Type B pancreatic cell (in vitro differentiated cells): ENCODE measurements at regions not wholly inside any gene's neighbourhood (a gene's known extent, or its start where the extent isn't known, plus 50 kb on each side); places are given as distances from the start of the nearest gene placed in this dataset.

Experiments
- DNase-seq: peaks from one replicate; pipeline ENCODE4 v3.0.0; 2021; ENCODE audit warnings: mixed read lengths; ENCODE audit not compliant: unreplicated experiment; ENCODE audit errors: extremely low spot score
- H3K27ac Mint-ChIP-seq: 2 replicates; pipeline ENCODE4 v1.8.0; 2021; ENCODE audit warnings: mild to moderate bottlenecking, mixed read lengths
- H3K27me3 Mint-ChIP-seq: 2 replicates; pipeline ENCODE4 v1.8.0; 2021; ENCODE audit warnings: mixed read lengths
- H3K36me3 Mint-ChIP-seq: 2 replicates; pipeline ENCODE4 v1.8.0; 2021; ENCODE audit warnings: mixed read lengths
- H3K4me1 Mint-ChIP-seq: one replicate; pipeline ENCODE4 v1.8.0; 2021; ENCODE audit warnings: mixed read lengths; ENCODE audit not compliant: unreplicated experiment
- H3K4me3 Mint-ChIP-seq: 2 replicates; pipeline ENCODE4 v1.8.0; 2021; ENCODE audit warnings: mild to moderate bottlenecking, mixed read lengths
- H3K9me3 Mint-ChIP-seq: 2 replicates; pipeline ENCODE4 v1.8.0; 2021; ENCODE audit warnings: mixed read lengths
- CTCF ChIP-seq: fragments of 200-600 bp; sonication (generic); conservative IDR thresholded peaks from 2 replicates; pipeline ENCODE4 v1.5.0; 2021; ENCODE audit warnings: antibody characterized with exemption, mild to moderate bottlenecking

GRCh38 chr7:47636081-47636432 lies 54.1 kb upstream of the TNS3 start:
- no peak for TF ChIP-seq CTCF
- no peak overlapping the region for H3K4me3 Mint-ChIP-seq
- peaks cover 64% of the 10 kb centered on the region for H3K4me1 Mint-ChIP-seq
- no peak overlapping the region for H3K27ac Mint-ChIP-seq
- DNase-seq, result no peak
- peaks cover 3% of the 10 kb centered on the region for H3K27me3 Mint-ChIP-seq
- no peaks in the 10 kb centered on the region for H3K9me3 Mint-ChIP-seq
- H3K36me3 Mint-ChIP-seq, result no peaks in the 10 kb centered on the region

GRCh38 chr7:47635091-47636080 lies 53.5 kb upstream of the TNS3 start:
- Mint-ChIP-seq H3K4me3 (peak overlapping the region; percentile 70), H3K9me3 (no peaks in the 10 kb centered on the region), H3K27me3 (peaks cover 3% of the 10 kb centered on the region), H3K4me1 (peaks cover 57% of the 10 kb centered on the region), H3K36me3 (no peaks in the 10 kb centered on the region), H3K27ac (peak overlapping the region; percentile 56)
- no peak for TF ChIP-seq CTCF
- no peak for DNase-seq

GRCh38 chr7:47634273-47634672 lies 52.4 kb upstream of the TNS3 start:
- DNase-seq, result no peak
- Mint-ChIP-seq H3K36me3 (no peaks in the 10 kb centered on the region), H3K27ac (no peak overlapping the region), H3K27me3 (peaks cover 3% of the 10 kb centered on the region), H3K4me1 (peaks cover 52% of the 10 kb centered on the region), H3K9me3 (no peaks in the 10 kb centered on the region), H3K4me3 (no peak overlapping the region)
- TF ChIP-seq CTCF, result no peak

GRCh38 chr7:47633134-47633533 lies 51.2 kb upstream of the TNS3 start:
- Mint-ChIP-seq H3K27ac (no peak overlapping the region), H3K9me3 (no peaks in the 10 kb centered on the region), H3K27me3 (peaks cover 3% of the 10 kb centered on the region), H3K36me3 (no peaks in the 10 kb centered on the region), H3K4me1 (peaks cover 43% of the 10 kb centered on the region), H3K4me3 (no peak overlapping the region)
- no peak for TF ChIP-seq CTCF
- DNase-seq, result no peak
